NCI-H146 treated with DMSO at 0.1 percent for 48 hours (cell line): ENCODE measurements at regions not wholly inside any gene's neighbourhood (a gene's known extent, or its start where the extent isn't known, plus 50 kb on each side); places are given as distances from the start of the nearest gene placed in this dataset.
"Not testable (repeated sequence)": the region's sequence is repeated elsewhere in the genome, so short reads cannot be mapped to it uniquely, and the experiment has no call there.

Experiments used
- DNase-seq: peaks from one replicate; lab custom pipeline; 2025; ENCODE audit not compliant: unreplicated experiment; lab: John Stamatoyannopoulos, UW

- DNase-seq: peak; percentile 17
Measured at GRCh38 chr14:38721822-38722431, 381.1 kb downstream of the SEC23A start.

- no peak for DNase-seq
Measured at GRCh38 chr14:38718519-38718918, 384.5 kb downstream of the SEC23A start.

- DNase-seq: no peak
Measured at GRCh38 chr14:38716926-38717325, 386.1 kb downstream of the SEC23A start.

GRCh38 chr14:38710881-38711280, 392.2 kb downstream of the SEC23A start:
- DNase-seq: peak; percentile 50

GRCh38 chr14:38710196-38710595, 392.8 kb downstream of the SEC23A start:
- no peak for DNase-seq

- DNase-seq: no peak
Measured at GRCh38 chr14:38705220-38705619, 397.8 kb downstream of the SEC23A start.

GRCh38 chr14:38704220-38704619, 398.8 kb downstream of the SEC23A start:
- DNase-seq: no peak

- no peak for DNase-seq
Measured at GRCh38 chr14:38696925-38697324, 406.1 kb downstream of the SEC23A start.

- no peak for DNase-seq
Measured at GRCh38 chr14:38693423-38693822, 409.6 kb downstream of the SEC23A start.

- no peak for DNase-seq
Measured at GRCh38 chr14:38669027-38669426, 413.1 kb upstream of the CLEC14A start.

GRCh38 chr14:38663382-38663781, 407.5 kb upstream of the CLEC14A start:
- no peak for DNase-seq

GRCh38 chr14:38662781-38663180, 406.9 kb upstream of the CLEC14A start:
- DNase-seq: peak; percentile 42

GRCh38 chr14:38646391-38646790, 390.5 kb upstream of the CLEC14A start:
- no peak for DNase-seq

GRCh38 chr14:38634913-38635312, 379.0 kb upstream of the CLEC14A start:
- DNase-seq: not testable (repeated sequence)

GRCh38 chr14:38629412-38629811, 373.5 kb upstream of the CLEC14A start:
- DNase-seq: no peak

- no peak for DNase-seq
Measured at GRCh38 chr14:38627163-38627562, 371.3 kb upstream of the CLEC14A start.

- no peak for DNase-seq
Measured at GRCh38 chr14:38623661-38624060, 367.8 kb upstream of the CLEC14A start.

GRCh38 chr14:38618514-38618913, 362.6 kb upstream of the CLEC14A start:
- no peak for DNase-seq

- DNase-seq: peak; percentile 33
Measured at GRCh38 chr14:38616959-38617358, 361.1 kb upstream of the CLEC14A start.

GRCh38 chr14:38611928-38612327, 356.0 kb upstream of the CLEC14A start:
- DNase-seq: no peak

- DNase-seq: no peak
Measured at GRCh38 chr14:38608244-38608643, 352.4 kb upstream of the CLEC14A start.

GRCh38 chr14:38605193-38606114, 349.6 kb upstream of the CLEC14A start:
- DNase-seq: no peak
